GM06990 (cell line): ENCODE measurements at regions not wholly inside any gene's neighbourhood (a gene's known extent, or its start where the extent isn't known, plus 50 kb on each side); places are given as distances from the start of the nearest gene placed in this dataset.
A peak's percentile ranks its signal among the peaks of the same experiment; 100 is the strongest.

Source experiments
- DNase-seq: peaks from one replicate; pipeline ENCODE4 v3.0.0-alpha.2; 2011; ENCODE audit not compliant: insufficient read length; ENCODE audit errors: extremely low read depth
- H3K27me3 ChIP-seq: replicated peaks from 2 replicates; pipeline ENCODE4 v1.6.0; 2011; ENCODE audit warnings: low read length; ENCODE audit not compliant: control insufficient read depth, insufficient read depth
- H3K36me3 ChIP-seq: 2 replicates; pipeline ENCODE4 v1.5.1; 2011; ENCODE audit warnings: low read length; ENCODE audit not compliant: control insufficient read depth, insufficient read depth
- H3K4me3 ChIP-seq: replicated peaks from 2 replicates; pipeline ENCODE4 v1.5.1; 2011; ENCODE audit warnings: low read depth, mild to moderate bottlenecking, control low read depth, low read length
- TF ChIP-seq, protein P1 (sequence below): IDR thresholded peaks from 2 replicates; pipeline ENCODE4 v1.5.1; 2011; ENCODE audit warnings: low read length, control low read depth, mild to moderate bottlenecking, inconsistent platforms; ENCODE audit not compliant: insufficient read depth, poor library complexity, severe bottlenecking

DNA sequence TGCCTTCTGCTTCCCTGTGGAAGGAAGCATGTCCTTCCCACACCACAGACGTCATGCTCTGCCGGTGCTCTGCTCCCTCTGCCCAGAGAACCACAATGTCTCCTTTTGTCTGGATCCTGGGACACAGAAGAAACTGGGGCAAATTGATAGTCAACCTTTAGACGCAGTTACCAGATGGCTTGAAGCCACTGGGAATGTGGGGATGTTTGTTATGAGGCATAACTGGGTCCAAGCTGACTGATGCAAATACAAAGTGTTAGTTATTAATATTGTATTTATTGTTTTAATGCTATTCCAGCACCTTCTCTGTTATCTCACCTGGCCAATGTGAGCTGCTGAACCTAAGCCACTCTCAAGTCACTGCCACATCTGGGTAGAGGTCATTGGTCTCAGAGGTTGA is 322.2 kb downstream of the SHANK2 start:
- TF ChIP-seq, protein P1, sequence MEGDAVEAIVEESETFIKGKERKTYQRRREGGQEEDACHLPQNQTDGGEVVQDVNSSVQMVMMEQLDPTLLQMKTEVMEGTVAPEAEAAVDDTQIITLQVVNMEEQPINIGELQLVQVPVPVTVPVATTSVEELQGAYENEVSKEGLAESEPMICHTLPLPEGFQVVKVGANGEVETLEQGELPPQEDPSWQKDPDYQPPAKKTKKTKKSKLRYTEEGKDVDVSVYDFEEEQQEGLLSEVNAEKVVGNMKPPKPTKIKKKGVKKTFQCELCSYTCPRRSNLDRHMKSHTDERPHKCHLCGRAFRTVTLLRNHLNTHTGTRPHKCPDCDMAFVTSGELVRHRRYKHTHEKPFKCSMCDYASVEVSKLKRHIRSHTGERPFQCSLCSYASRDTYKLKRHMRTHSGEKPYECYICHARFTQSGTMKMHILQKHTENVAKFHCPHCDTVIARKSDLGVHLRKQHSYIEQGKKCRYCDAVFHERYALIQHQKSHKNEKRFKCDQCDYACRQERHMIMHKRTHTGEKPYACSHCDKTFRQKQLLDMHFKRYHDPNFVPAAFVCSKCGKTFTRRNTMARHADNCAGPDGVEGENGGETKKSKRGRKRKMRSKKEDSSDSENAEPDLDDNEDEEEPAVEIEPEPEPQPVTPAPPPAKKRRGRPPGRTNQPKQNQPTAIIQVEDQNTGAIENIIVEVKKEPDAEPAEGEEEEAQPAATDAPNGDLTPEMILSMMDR: no peak
- no peak for DNase-seq
- Histone ChIP-seq H3K27me3 (no peaks in the 10 kb centered on the region; the same call in 1 of the 2 replicates), H3K4me3 (no peak overlapping the region), H3K36me3 (no peaks in the 10 kb centered on the region)

DNA sequence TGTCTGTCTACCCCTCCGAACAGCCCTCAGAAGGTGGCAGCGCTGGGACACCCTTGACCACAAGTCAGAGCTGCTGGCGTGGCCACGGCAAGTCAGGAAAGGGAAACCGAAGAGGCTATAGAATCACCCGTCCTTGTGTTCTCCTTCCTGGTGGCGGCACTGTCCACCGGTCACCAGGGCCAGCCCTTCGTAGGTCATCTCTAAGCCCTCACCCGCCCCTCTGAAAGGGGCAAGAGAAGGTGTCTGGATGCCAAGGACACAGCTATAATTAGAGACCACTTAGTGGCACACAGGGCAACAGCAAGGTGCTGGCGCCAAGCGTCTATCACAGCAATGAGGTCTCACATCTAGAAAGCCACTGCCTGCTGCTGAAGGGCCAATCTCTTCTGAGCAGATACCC is 320.9 kb downstream of the SHANK2 start:
- no peaks in the 10 kb centered on the region; the same call in 1 of the 2 replicates for H3K27me3 ChIP-seq
- no peak overlapping the region for H3K4me3 ChIP-seq
- H3K36me3 ChIP-seq: no peaks in the 10 kb centered on the region
- TF ChIP-seq, protein P1: no peak
- DNase-seq: no peak

DNA sequence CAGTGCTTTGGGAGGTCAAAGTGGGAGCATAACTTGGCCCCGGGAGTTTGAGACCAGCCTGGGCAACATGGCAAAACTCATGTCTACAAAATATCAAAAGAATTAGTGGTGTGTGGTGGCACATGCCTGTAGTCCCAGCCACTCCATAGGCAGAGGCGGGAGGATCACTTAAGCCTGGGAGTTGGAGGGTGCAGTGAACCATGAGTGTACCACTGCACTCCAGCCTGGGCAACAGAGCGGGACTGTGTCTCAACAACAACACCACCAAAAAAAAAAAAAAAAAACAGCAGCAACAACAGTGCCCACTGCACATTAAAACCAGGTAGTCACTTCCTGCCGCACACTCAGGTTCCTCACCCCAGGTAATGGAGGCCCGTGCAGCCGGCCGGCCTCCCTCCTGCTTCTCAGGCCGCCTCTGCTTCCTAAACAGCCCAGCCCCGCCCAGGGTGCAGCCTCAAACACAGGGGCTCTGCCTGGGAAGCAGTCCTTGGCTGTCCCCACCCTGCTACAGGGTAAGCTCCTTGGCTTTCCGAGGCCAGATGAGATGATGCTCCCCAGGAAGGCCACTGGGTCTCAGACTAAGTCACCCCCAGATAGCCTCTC is 318.3 kb downstream of the SHANK2 start:
- Histone ChIP-seq H3K36me3 (no peaks in the 10 kb centered on the region), H3K27me3 (no peaks in the 10 kb centered on the region; the same call in none of the 2 replicates), H3K4me3 (no peak overlapping the region)
- DNase-seq: no peak
- TF ChIP-seq, protein P1: no peak

DNA sequence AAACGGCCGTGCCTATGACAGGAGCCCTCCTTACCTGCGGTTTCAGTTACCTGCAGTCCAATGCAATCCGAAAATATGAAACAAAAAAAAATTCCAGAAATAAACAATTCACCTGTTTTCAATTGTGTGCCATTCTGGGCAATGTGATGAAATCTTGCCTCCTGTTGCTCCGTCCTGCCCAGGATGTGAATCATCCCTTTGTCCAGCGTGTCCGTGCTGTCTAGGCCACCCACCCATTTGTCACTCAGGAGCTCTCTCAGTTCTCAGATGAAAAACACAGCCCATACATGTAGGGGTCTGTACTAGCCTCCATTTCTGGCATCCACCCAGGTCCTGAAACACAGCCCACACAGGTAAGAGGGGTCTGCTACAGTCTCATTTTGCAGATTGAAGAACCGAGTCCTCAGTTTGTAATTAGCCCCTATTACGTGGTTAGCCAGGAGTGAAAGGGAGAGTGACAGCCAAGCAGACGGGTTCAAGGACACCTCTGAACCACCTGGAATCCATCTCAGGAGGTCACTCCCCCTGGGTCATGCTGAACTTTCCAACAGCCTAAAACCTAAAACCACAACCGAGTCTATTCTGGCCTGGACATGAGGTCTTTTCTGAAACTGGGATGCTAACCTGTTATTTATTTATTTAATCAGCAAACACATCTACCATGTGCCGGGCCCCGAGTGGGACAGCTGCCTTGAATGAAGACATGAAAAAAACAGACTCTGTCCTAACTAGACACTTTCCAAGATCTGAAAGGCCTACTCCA is 317.2 kb downstream of the SHANK2 start:
- no peak overlapping the region for H3K4me3 ChIP-seq
- TF ChIP-seq, protein P1: no peak
- no peaks in the 10 kb centered on the region for H3K36me3 ChIP-seq
- H3K27me3 ChIP-seq: no peaks in the 10 kb centered on the region; the same call in 1 of the 2 replicates
- no peak for DNase-seq

DNA sequence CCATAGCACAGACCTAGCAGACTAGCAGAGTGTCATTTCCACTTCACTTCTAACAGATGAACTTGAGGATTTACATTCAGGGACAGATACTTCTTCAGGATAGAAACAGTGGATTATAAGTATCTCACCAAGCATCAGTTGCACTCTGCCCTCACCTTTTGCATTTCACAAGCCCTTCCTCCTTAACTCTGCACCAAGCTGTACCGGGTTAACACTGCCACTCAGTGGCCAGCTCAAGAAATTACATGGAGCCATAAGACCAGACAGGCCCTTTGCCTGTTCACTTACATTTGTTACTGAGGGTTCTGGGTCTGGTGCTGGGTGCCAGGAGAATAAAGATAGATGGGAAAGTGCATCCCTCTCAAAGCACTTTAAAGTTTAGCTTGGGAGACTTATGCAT is 309.8 kb downstream of the SHANK2 start:
- TF ChIP-seq, protein P1: peak; percentile 28
- H3K36me3 ChIP-seq: no peaks in the 10 kb centered on the region
- DNase-seq: no peak
- H3K27me3 ChIP-seq: no peaks in the 10 kb centered on the region; the same call in 1 of the 2 replicates
- H3K4me3 ChIP-seq: no peak overlapping the region

DNA sequence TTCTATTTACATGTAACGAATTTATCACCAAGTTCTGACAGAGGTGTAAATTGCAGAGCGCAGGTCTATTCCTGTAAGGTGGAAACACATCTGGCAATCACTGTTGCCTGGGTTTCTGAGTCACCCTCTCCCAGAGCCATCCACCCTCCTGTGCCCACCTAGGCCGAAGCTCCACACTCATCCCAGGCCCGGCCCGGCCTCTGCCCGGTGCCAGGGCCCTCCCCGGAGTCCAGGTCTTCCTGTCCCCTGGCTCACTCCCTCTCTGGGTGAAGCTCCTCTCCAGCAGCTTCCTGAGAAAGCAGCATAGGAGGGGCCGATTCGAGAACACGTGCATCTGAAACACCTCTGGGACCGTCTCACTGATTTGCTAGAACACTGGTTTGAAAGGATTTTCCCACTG is 308.2 kb downstream of the SHANK2 start:
- TF ChIP-seq, protein P1: no peak
- H3K27me3 ChIP-seq: no peaks in the 10 kb centered on the region
- no peak overlapping the region for H3K4me3 ChIP-seq
- DNase-seq: no peak
- H3K36me3 ChIP-seq: no peaks in the 10 kb centered on the region
